MCF 10A (cell line): ENCODE measurements at regions not wholly inside any gene's neighbourhood (a gene's known extent, or its start where the extent isn't known, plus 50 kb on each side); places are given as distances from the start of the nearest gene placed in this dataset.

Source experiments
- BruUV-seq: library from RNA; stranded (reverse); fragments of 400-500 nt; replicated peaks from 2 replicates; lab custom pipeline; 2021; lab: Mats Ljungman, UMichigan
- CTCF ChIA-PET: fragments of 300-600 bp; sonication (Branson Sonifier 250); formaldehyde crosslinking; extraction: SDS; loops from one replicate; lab custom pipeline; 2021; ENCODE audit warnings: antibody characterized with exemption, inconsistent platforms; lab: Yijun Ruan, JAX
- POLR2A ChIA-PET: fragments of 300-600, 350-650 bp; sonication (Branson Sonifier 250); formaldehyde crosslinking; extraction: SDS; loops from one replicate; lab custom pipeline; 2020; ENCODE audit warnings: antibody characterized with exemption, inconsistent platforms; lab: Yijun Ruan, JAX
- DNase-seq: peaks from one replicate; pipeline ENCODE4 v3.0.0-alpha.2; 2018; ENCODE audit not compliant: unreplicated experiment
- H3K27ac Mint-ChIP-seq: one replicate; pipeline ENCODE4 v1.8.0; 2022; ENCODE audit warnings: mild to moderate bottlenecking, low read depth, mixed read lengths; ENCODE audit not compliant: unreplicated experiment
- H3K27me3 Mint-ChIP-seq: one replicate; pipeline ENCODE4 v1.8.0; 2022; ENCODE audit warnings: mixed read lengths; ENCODE audit not compliant: insufficient read depth, unreplicated experiment
- H3K36me3 Mint-ChIP-seq: one replicate; pipeline ENCODE4 v1.8.0; 2022; ENCODE audit warnings: mild to moderate bottlenecking, moderate library complexity, mixed read lengths; ENCODE audit not compliant: insufficient read depth, unreplicated experiment
- H3K4me1 Mint-ChIP-seq: one replicate; pipeline ENCODE4 v1.8.0; 2022; ENCODE audit warnings: mixed read lengths; ENCODE audit not compliant: insufficient read depth, unreplicated experiment
- H3K4me3 Mint-ChIP-seq: one replicate; pipeline ENCODE4 v1.8.0; 2022; ENCODE audit warnings: mild to moderate bottlenecking, moderate library complexity, mixed read lengths; ENCODE audit not compliant: unreplicated experiment
- H3K9me3 Mint-ChIP-seq: one replicate; pipeline ENCODE4 v1.8.0; 2022; ENCODE audit warnings: mixed read lengths; ENCODE audit not compliant: unreplicated experiment
- intact Hi-C: fragments of 100-400 bp; cut with micrococcal nuclease; formaldehyde crosslinking; loops from 2 replicates; pipeline ENCODE4 v1.14.1; 2022
- TF ChIP-seq, protein P1 (sequence below): fragments of 200-600 bp; IDR thresholded peaks from one replicate; pipeline ENCODE4 v1.8.0; 2022; ENCODE audit warnings: antibody characterized with exemption, mild to moderate bottlenecking; ENCODE audit not compliant: unreplicated experiment

DNA sequence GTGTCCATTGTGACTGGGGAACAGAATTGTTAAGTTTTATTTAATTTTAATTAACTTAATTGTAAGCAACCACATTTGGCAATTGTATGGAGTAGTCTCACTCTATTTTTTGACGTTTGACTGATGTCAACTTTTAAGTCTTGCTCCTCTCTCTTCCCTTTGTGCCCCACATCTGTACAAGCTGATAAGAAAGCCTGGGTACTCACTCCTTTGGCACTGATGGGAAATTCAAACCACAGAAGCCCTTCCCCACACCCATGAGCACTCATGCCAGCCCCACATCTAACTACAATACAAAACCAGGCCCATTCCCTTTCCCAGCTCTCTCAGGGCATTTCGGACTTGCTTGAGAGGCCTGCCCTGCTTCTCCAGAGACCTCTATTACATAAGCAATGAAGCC, 451.5 kb upstream of the KIF2A start:
- POLR2A ChIA-PET: no interaction called here
- Mint-ChIP-seq H3K4me1 (no peaks in the 10 kb centered on the region), H3K4me3 (no peak overlapping the region), H3K9me3 (no peaks in the 10 kb centered on the region), H3K27ac (no peak overlapping the region), H3K36me3 (no peaks in the 10 kb centered on the region), H3K27me3 (no peaks in the 10 kb centered on the region)
- no TSS peak for BruUV-seq
- TF ChIP-seq, protein P1, sequence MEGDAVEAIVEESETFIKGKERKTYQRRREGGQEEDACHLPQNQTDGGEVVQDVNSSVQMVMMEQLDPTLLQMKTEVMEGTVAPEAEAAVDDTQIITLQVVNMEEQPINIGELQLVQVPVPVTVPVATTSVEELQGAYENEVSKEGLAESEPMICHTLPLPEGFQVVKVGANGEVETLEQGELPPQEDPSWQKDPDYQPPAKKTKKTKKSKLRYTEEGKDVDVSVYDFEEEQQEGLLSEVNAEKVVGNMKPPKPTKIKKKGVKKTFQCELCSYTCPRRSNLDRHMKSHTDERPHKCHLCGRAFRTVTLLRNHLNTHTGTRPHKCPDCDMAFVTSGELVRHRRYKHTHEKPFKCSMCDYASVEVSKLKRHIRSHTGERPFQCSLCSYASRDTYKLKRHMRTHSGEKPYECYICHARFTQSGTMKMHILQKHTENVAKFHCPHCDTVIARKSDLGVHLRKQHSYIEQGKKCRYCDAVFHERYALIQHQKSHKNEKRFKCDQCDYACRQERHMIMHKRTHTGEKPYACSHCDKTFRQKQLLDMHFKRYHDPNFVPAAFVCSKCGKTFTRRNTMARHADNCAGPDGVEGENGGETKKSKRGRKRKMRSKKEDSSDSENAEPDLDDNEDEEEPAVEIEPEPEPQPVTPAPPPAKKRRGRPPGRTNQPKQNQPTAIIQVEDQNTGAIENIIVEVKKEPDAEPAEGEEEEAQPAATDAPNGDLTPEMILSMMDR: no peak
- intact Hi-C loops: no loop called here
- DNase-seq: no peak
- CTCF ChIA-PET: no interaction called here

DNA sequence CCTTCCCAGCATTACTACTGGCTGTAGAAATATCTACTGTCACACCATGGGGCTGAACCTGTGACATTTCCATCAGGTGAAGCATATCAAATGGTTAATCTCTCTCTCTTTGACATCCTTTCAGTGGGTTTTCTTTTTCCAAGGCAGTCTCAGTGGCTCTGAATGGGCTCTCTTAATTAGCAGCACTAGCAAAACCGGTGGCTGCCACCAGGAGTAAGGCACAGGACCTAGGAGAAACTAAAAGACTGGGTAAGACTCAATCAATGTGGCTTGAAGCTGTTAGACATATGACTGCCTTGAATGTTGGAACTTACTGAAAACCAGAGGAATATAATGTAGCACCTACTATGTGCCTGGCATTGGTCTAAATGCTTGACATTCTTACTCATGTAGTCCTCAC, 445.0 kb upstream of the KIF2A start:
- peaks cover 7% of the 10 kb centered on the region for H3K4me1 Mint-ChIP-seq
- intact Hi-C loops: no loop called here
- CTCF ChIA-PET: interaction anchor here (1.1 to 2.1 kb wide), 2 partner anchors 18 to 74 kb away, joined by 3 to 6 read pairs; no protein-coding TSS in a partner anchor
- POLR2A ChIA-PET: no interaction called here
- H3K4me3 Mint-ChIP-seq: no peak overlapping the region
- DNase-seq: no peak
- H3K9me3 Mint-ChIP-seq: no peaks in the 10 kb centered on the region
- no peak overlapping the region for H3K27ac Mint-ChIP-seq
- H3K27me3 Mint-ChIP-seq: no peaks in the 10 kb centered on the region
- BruUV-seq: no TSS peak
- TF ChIP-seq, protein P1: no peak
- no peaks in the 10 kb centered on the region for H3K36me3 Mint-ChIP-seq

DNA sequence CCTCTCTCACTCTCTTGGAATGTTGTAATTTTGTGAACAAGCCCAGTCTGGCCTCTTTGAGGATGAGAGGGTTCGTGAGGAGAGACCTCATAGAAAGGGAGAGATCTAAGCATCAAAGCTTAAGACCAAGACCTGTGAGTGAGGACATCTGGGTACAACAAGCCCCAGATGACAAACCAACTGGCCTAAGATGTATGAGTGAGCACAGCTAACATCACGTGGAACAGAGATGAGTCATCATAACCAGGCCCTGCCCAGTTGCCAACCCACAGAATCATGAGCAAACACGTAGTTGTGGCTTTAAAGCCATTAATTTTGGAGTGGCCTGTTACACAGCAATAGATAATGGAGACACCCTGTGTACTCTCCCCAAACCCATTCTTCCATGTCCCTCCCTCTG, 439.1 kb upstream of the KIF2A start:
- POLR2A ChIA-PET: interaction anchor here (0.9 to 1.1 kb wide), 3 partner anchors 8 to 184 kb away, joined by 3 to 4 read pairs (median 4); no protein-coding TSS in a partner anchor
- Mint-ChIP-seq H3K4me3 (no peak overlapping the region), H3K36me3 (no peaks in the 10 kb centered on the region), H3K9me3 (peaks cover 15% of the 10 kb centered on the region), H3K4me1 (peaks cover 12% of the 10 kb centered on the region), H3K27ac (peak overlapping the region; percentile 20), H3K27me3 (no peaks in the 10 kb centered on the region)
- TF ChIP-seq, protein P1: no peak
- no TSS peak for BruUV-seq
- intact Hi-C loops: no loop called here
- CTCF ChIA-PET: no interaction called here
- peak; percentile 77 for DNase-seq

DNA sequence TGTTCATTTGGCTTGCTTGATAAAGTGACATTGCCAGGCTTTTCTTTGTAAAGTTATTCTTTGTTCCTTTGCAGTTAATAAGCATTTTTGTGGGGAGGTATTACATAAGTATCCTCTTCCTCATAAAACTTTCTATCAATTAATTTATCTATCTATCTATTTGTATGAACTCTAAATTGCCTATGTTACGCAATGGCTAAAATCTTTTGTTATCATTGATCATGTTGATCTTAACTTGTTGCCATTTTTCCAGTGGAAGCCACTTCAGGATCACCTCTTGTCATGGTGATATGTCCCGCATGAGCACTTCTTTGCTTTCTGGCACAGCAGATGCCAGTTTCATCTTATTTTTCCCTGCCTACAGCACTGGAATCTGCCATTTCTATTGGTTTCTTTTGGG, 436.7 kb upstream of the KIF2A start:
- intact Hi-C loops: no loop called here
- H3K9me3 Mint-ChIP-seq: peaks cover 26% of the 10 kb centered on the region
- DNase-seq: no peak
- ChIA-PET CTCF (no interaction called here), POLR2A (no interaction called here)
- H3K4me3 Mint-ChIP-seq: no peak overlapping the region
- no peaks in the 10 kb centered on the region for H3K36me3 Mint-ChIP-seq
- TF ChIP-seq, protein P1: no peak
- H3K4me1 Mint-ChIP-seq: peaks cover 12% of the 10 kb centered on the region
- H3K27ac Mint-ChIP-seq: no peak overlapping the region
- H3K27me3 Mint-ChIP-seq: no peaks in the 10 kb centered on the region
- no TSS peak for BruUV-seq
